A673 (cell line): ENCODE measurements at regions not wholly inside any gene's neighbourhood (a gene's known extent, or its start where the extent isn't known, plus 50 kb on each side); places are given as distances from the start of the nearest gene placed in this dataset.

Experiments used
- BruUV-seq: library from RNA; stranded (reverse); fragments of 400-500 nt; replicated peaks from 2 replicates; lab custom pipeline; 2021; lab: Mats Ljungman, UMichigan
- CTCF ChIA-PET: fragments of 300-600 bp; sonication (Branson Sonifier 250); formaldehyde crosslinking; loops from one replicate; lab custom pipeline; 2022; ENCODE audit warnings: antibody characterized with exemption; lab: Charles Lee
- POLR2A ChIA-PET: fragments of 300-600 bp; sonication (Branson Sonifier 250); formaldehyde crosslinking; loops from one replicate; lab custom pipeline; 2022; ENCODE audit warnings: antibody characterized with exemption; ENCODE audit not compliant: low non-redundant PET; lab: Charles Lee
- DNase-seq: peaks from one replicate; pipeline ENCODE4 v3.0.0-alpha.2; 2015; ENCODE audit warnings: low spot score
- H3K27ac ChIP-seq: fragments of 200-600 bp; sonication (generic); 2 replicates; pipeline ENCODE4 v1.5.1; 2016; ENCODE audit warnings: mixed run types, low read depth, mild to moderate bottlenecking, mixed read lengths, antibody characterized with exemption, low read length; ENCODE audit not compliant: poor library complexity, severe bottlenecking
- H3K27me3 ChIP-seq: fragments of 200-600 bp; sonication (generic); replicated peaks from 2 replicates; pipeline ENCODE4 v1.6.1; 2017; ENCODE audit warnings: mixed run types, low read depth, mild to moderate bottlenecking, mixed read lengths, antibody characterized with exemption, low read length; ENCODE audit not compliant: insufficient read depth, poor library complexity
- H3K36me3 ChIP-seq: fragments of 200-600 bp; sonication (generic); 2 replicates; pipeline ENCODE4 v1.6.1; 2016; ENCODE audit warnings: mixed run types, mild to moderate bottlenecking, mixed read lengths, antibody characterized with exemption, low read length; ENCODE audit not compliant: insufficient read depth, poor library complexity, severe bottlenecking
- H3K4me1 ChIP-seq: fragments of 200-600 bp; sonication (generic); 2 replicates; pipeline ENCODE4 v1.6.1; 2017; ENCODE audit warnings: mixed run types, mild to moderate bottlenecking, mixed read lengths, antibody characterized with exemption, low read length; ENCODE audit not compliant: insufficient read depth, poor library complexity, severe bottlenecking
- H3K4me3 ChIP-seq: fragments of 200-600 bp; sonication (generic); 2 replicates; pipeline ENCODE4 v1.5.1; 2016; ENCODE audit warnings: low read depth, mixed run types, mild to moderate bottlenecking, mixed read lengths, low read length; ENCODE audit not compliant: poor library complexity, severe bottlenecking
- H3K9me3 ChIP-seq: fragments of 200-600 bp; sonication (generic); 2 replicates; pipeline ENCODE4 v1.6.1; 2016; ENCODE audit warnings: mixed run types, low read depth, mild to moderate bottlenecking, mixed read lengths, antibody characterized with exemption, low read length; ENCODE audit not compliant: poor library complexity, severe bottlenecking
- EZH2 ChIP-seq: fragments of 200-600 bp; sonication (generic); IDR thresholded peaks from 2 replicates; pipeline ENCODE4 v1.6.1; 2017; ENCODE audit warnings: borderline replicate concordance, low read depth, mild to moderate bottlenecking, mixed read lengths, antibody characterized with exemption, low read length; ENCODE audit not compliant: poor library complexity, severe bottlenecking
- intact Hi-C: fragments of 100-400 bp; cut with micrococcal nuclease; formaldehyde crosslinking; loops from one replicate; pipeline ENCODE4 v1.10.0; 2022; ENCODE audit not compliant: unreplicated experiment
- TF ChIP-seq, protein P1 (sequence below): fragments of 300-800, 200-600 bp; sonication (generic); conservative IDR thresholded peaks from 2 replicates; pipeline ENCODE4 v1.5.1; 2017; ENCODE audit warnings: low read depth, mild to moderate bottlenecking, antibody characterized with exemption, low read length, moderate library complexity, mixed read lengths

GRCh38 chr2:12061286-12062052 lies 315.0 kb downstream of the LPIN1 start:
- H3K4me1 ChIP-seq, result peaks cover 36% of the 10 kb centered on the region
- intact Hi-C loops, result no loop called here
- H3K36me3 ChIP-seq, result no peaks in the 10 kb centered on the region
- H3K27ac ChIP-seq, result no peak overlapping the region
- no peak for DNase-seq
- BruUV-seq, result no TSS peak
- no peak overlapping the region for H3K4me3 ChIP-seq
- CTCF ChIA-PET, result no interaction called here
- POLR2A ChIA-PET, result no interaction called here
- TF ChIP-seq, protein P1, sequence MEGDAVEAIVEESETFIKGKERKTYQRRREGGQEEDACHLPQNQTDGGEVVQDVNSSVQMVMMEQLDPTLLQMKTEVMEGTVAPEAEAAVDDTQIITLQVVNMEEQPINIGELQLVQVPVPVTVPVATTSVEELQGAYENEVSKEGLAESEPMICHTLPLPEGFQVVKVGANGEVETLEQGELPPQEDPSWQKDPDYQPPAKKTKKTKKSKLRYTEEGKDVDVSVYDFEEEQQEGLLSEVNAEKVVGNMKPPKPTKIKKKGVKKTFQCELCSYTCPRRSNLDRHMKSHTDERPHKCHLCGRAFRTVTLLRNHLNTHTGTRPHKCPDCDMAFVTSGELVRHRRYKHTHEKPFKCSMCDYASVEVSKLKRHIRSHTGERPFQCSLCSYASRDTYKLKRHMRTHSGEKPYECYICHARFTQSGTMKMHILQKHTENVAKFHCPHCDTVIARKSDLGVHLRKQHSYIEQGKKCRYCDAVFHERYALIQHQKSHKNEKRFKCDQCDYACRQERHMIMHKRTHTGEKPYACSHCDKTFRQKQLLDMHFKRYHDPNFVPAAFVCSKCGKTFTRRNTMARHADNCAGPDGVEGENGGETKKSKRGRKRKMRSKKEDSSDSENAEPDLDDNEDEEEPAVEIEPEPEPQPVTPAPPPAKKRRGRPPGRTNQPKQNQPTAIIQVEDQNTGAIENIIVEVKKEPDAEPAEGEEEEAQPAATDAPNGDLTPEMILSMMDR, result no peak
- TF ChIP-seq EZH2, result no peak
- H3K27me3 ChIP-seq, result no peaks in the 10 kb centered on the region
- no peaks in the 10 kb centered on the region for H3K9me3 ChIP-seq

DNA sequence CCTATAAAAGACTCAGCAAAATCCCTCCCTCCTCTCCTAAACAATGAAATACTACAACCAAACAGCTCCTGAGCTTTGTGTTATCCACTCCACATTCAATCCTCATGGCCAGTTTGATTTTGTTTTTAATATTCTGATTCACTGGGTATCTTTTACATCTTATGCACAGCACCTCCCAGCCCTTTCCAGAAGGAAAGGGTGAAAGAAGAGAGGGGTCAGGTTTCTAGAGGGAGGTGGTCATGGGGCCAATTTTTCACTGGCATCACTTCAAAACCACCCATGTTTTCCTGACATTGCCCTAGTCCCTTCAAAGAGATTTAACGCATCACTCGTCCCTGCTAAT lies 315.6 kb downstream of the LPIN1 start:
- POLR2A ChIA-PET, result no interaction called here
- H3K36me3 ChIP-seq, result no peaks in the 10 kb centered on the region
- no TSS peak for BruUV-seq
- H3K27me3 ChIP-seq, result no peaks in the 10 kb centered on the region
- H3K4me1 ChIP-seq, result peaks cover 30% of the 10 kb centered on the region
- no peaks in the 10 kb centered on the region for H3K9me3 ChIP-seq
- intact Hi-C loops, result no loop called here
- CTCF ChIA-PET, result no interaction called here
- DNase-seq, result no peak
- no peak overlapping the region for H3K4me3 ChIP-seq
- TF ChIP-seq, protein P1, result no peak
- no peak for TF ChIP-seq EZH2
- H3K27ac ChIP-seq, result no peak overlapping the region

- CTCF ChIA-PET, result no interaction called here
These were observed 316.8 kb downstream of the LPIN1 start for GRCh38 chr2:12063210-12063609.

More at GRCh38 chr2:12063210-12063609, 316.8 kb downstream of the LPIN1 start:
- TF ChIP-seq, protein P1, result no peak
- TF ChIP-seq EZH2, result no peak
- H3K27ac ChIP-seq, result no peak overlapping the region
- H3K27me3 ChIP-seq, result no peaks in the 10 kb centered on the region
- no peaks in the 10 kb centered on the region for H3K36me3 ChIP-seq
- intact Hi-C loops, result no loop called here
- BruUV-seq, result no TSS peak
- no peaks in the 10 kb centered on the region for H3K9me3 ChIP-seq
- no peak for DNase-seq
- peaks cover 18% of the 10 kb centered on the region for H3K4me1 ChIP-seq
- POLR2A ChIA-PET, result no interaction called here
- H3K4me3 ChIP-seq, result no peak overlapping the region
